Heart right ventricle (tissue), 16 donors: ENCODE measurements at regions not wholly inside any gene's neighbourhood (a gene's known extent, or its start where the extent isn't known, plus 50 kb on each side); places are given as distances from the start of the nearest gene placed in this dataset.

Experiments used
- ATAC-seq, 8 donors: fragments of 200-7000 bp; cut with Tn5 transposase; one replicate each; pipeline ENCODE4 v1.9.1; 2020; ENCODE audit warnings: mild to moderate bottlenecking in 8 of 8, moderate library complexity in 8 of 8, moderate number of reproducible peaks in 1 of 8
- DNase-seq, 2 donors: peaks; one replicate each; pipeline ENCODE4 v3.0.0-alpha.2; 2020
- H3K27ac ChIP-seq, 10 donors: fragments of 200-600 bp; sonication (generic) in 2 of 10; one replicate each; pipeline versions ENCODE4 v1.5.0 to v1.8.0; 2020 to 2022; ENCODE audit warnings: mild to moderate bottlenecking in 3 of 10
- H3K27me3 ChIP-seq, 7 donors: fragments of 200-600 bp; one replicate each; pipeline ENCODE4 v1.8.0; 2021 to 2022; ENCODE audit warnings: mild to moderate bottlenecking in 2 of 7
- H3K36me3 ChIP-seq, 9 donors: fragments of 200-600 bp; sonication (generic) in 1 of 9; one replicate each; pipeline versions ENCODE4 v1.5.0 to v1.8.0; 2020 to 2022; ENCODE audit warnings: mild to moderate bottlenecking in 2 of 9
- H3K4me1 ChIP-seq, 9 donors: fragments of 200-600 bp; sonication (generic) in 1 of 9; one replicate each; pipeline versions ENCODE4 v1.5.0 to v1.8.0; 2020 to 2022; ENCODE audit warnings: mild to moderate bottlenecking in 4 of 9
- H3K4me3 ChIP-seq, 10 donors: fragments of 200-600 bp; sonication (generic) in 2 of 10; one replicate each; pipeline versions ENCODE4 v1.5.0 to v1.8.0; 2020 to 2022; ENCODE audit warnings: mild to moderate bottlenecking in 7 of 10, moderate library complexity in 2 of 10
- H3K9me3 ChIP-seq, 11 donors: fragments of 200-600 bp in 10 of 11; sonication (generic) in 2 of 11; one replicate each; pipeline versions ENCODE4 v1.5.0 to v1.8.0; 2013 to 2022; ENCODE audit warnings: mild to moderate bottlenecking in 2 of 11, control low read depth in 1 of 11, moderate library complexity in 1 of 11
- WGBS, 2 donors: extraction: QIAGEN DNeasy Blood & Tissue Kit; methylation state at CpG; one replicate each; pipeline ENCODE4 v1.1.7; 2013; ENCODE audit warnings: inconsistent platforms in 1 of 2; 5-methylcytosine and 5-hydroxymethylcytosine counted together
- intact Hi-C, 10 donors: fragments of 100-400 bp; cut with DNase I; formaldehyde crosslinking; loops; one replicate each; pipeline versions ENCODE4 v1.11.1 to v1.14.2; 2022
- TF ChIP-seq, protein P1 (sequence below), 9 donors: fragments of 200-600 bp; sonication (generic) in 2 of 9; IDR thresholded peaks; one replicate each; pipeline versions ENCODE4 v1.5.0 to v1.8.0; 2021 to 2022; ENCODE audit warnings: antibody characterized with exemption in 9 of 9, mild to moderate bottlenecking in 5 of 9, moderate library complexity in 1 of 9
- donor health status: Arrhythmogenic right ventricular cardiomyopathy.
- donor health status: ischemic (EF 13 %, LVEDD 7.1; RV severe dilation, severe dysfunction).
- donor health status: healthy with polysubstance abuse.
- donor health status: DM: no; HTN: yes; CAD: no.
- donor health status: DM: no; HTN: no; CAD: no.
- donor health status: ischemic (EF 25% LVEDD 6.9; RV normal size, moderate dysfunction).
- donor health status: ischemic (EF 25% LVEDD 5.7; RV mildly dilated, moderate dysfunction).
- donor health status: healthy.
- donor health status: DM: yes; HTN: yes; CAD: no.
- donor health status: Ischemic cardiomyopathy.
- donor health status: ischemic (EF 35%, LVEDD 5.7; RV mildly dilated, moderate dysfunction).
- donor health status: nonischemic (EF 11% LVEDD 7.7; RV severe dilation, severe dysfunction).
- donor health status: DM: yes; HTN: yes; CAD: no.
- donor health status: PGD.
- donor health status: ischemic (EF 29% LVEDD 5.4; RV normal size, mild dysfunction).
- donor health status: nonischemic (EF 23%, LVEDD 6.1; RV moderate dilation, normal function).

- peaks cover 0 to 32% (median 6%) of the 10 kb centered on the region in 9 donors for H3K4me1 ChIP-seq
- H3K36me3 ChIP-seq: no peaks in the 10 kb centered on the region
- no peak overlapping the region for H3K27ac ChIP-seq
- DNase-seq (no peak), ATAC-seq (no peak)
- intact Hi-C loops: loop anchor here in 1 of 10 donors (5.0 kb wide), 2 partner anchors 265 to 620 kb away; no protein-coding TSS in a partner anchor
- no peak overlapping the region for H3K4me3 ChIP-seq
- WGBS, 2 donors: 70 to 74% methylated on average over 3 of the region's 3 CpGs
- no peaks in the 10 kb centered on the region for H3K9me3 ChIP-seq
- TF ChIP-seq, protein P1, sequence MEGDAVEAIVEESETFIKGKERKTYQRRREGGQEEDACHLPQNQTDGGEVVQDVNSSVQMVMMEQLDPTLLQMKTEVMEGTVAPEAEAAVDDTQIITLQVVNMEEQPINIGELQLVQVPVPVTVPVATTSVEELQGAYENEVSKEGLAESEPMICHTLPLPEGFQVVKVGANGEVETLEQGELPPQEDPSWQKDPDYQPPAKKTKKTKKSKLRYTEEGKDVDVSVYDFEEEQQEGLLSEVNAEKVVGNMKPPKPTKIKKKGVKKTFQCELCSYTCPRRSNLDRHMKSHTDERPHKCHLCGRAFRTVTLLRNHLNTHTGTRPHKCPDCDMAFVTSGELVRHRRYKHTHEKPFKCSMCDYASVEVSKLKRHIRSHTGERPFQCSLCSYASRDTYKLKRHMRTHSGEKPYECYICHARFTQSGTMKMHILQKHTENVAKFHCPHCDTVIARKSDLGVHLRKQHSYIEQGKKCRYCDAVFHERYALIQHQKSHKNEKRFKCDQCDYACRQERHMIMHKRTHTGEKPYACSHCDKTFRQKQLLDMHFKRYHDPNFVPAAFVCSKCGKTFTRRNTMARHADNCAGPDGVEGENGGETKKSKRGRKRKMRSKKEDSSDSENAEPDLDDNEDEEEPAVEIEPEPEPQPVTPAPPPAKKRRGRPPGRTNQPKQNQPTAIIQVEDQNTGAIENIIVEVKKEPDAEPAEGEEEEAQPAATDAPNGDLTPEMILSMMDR (IDR thresholded peaks at IDR 0.05): peak; percentile 37 to 72 (median 63)
- H3K27me3 ChIP-seq: peaks cover 0 to 5% (median 2%) of the 10 kb centered on the region in 7 donors
These were observed 1038.5 kb upstream of the NR2F2 start for GRCh38 chr15:95291898-95292472.

DNA sequence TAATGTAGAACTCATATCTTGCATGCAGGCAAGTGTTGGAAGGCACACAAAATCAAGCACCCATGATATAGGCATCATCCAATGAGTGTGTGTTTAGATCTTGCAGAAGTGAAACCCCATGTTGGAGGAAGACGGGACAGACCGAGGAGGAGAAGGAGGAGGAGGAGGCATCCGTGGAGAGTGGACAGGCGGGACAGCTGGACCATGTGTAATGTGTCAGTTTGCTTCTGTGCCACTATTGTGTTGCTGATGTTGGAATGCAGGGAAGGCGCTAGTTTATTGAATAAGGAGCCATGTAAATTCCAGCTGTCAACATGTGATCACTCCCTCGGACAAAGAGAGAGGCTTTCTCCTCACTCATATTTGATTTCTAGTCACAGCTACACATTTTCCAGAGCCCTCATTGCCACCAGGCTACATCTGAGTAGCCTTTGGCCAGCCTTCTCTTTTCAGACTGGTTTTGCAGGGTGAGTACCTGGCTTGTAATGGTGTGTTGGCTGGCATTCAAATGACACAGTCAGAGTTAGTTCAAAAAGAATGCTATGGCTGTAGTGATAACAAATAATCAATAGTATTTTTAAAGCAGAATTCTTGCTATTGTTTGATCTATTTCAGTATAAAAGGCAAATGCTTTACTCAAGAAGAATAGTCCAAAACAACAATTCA is 1037.6 kb upstream of the NR2F2 start:
- peaks cover 0 to 34% (median 9%) of the 10 kb centered on the region in 9 donors for H3K4me1 ChIP-seq
- TF ChIP-seq, protein P1 (IDR thresholded peaks at IDR 0.05): no peak
- DNase-seq: no peak
- H3K9me3 ChIP-seq: no peaks in the 10 kb centered on the region
- peak overlapping the region in 3 of 10 donors; percentile 1 to 30 (median 2) for H3K4me3 ChIP-seq
- peak overlapping the region in 4 of 10 donors; percentile 19 to 47 (median 24) for H3K27ac ChIP-seq
- H3K27me3 ChIP-seq: peaks cover 0 to 12% (median 5%) of the 10 kb centered on the region in 7 donors
- ATAC-seq: peak in 5 of 8 donors; percentile 18 to 37 (median 31)
- intact Hi-C loops: loop anchor here in 1 of 10 donors (5.0 kb wide), 2 partner anchors 266 to 621 kb away; no protein-coding TSS in a partner anchor
- H3K36me3 ChIP-seq: no peaks in the 10 kb centered on the region
- 43 to 63% methylated on average over 6 of the region's 6 CpGs for WGBS, 2 donors

- H3K4me3 ChIP-seq: no peak overlapping the region
- peak overlapping the region in 4 of 10 donors; percentile 19 to 47 (median 24) for H3K27ac ChIP-seq
- 58 to 65% methylated on average over 6 of the region's 6 CpGs for WGBS, 2 donors
- ATAC-seq (peak in 4 of 8 donors; percentile 14 to 25 (median 18)), DNase-seq (no peak)
- intact Hi-C loops: loop anchor here in 1 of 10 donors (5.0 kb wide), 2 partner anchors 266 to 621 kb away; no protein-coding TSS in a partner anchor
- no peaks in the 10 kb centered on the region for H3K9me3 ChIP-seq
- H3K36me3 ChIP-seq: no peaks in the 10 kb centered on the region
- peaks cover 0 to 12% (median 5%) of the 10 kb centered on the region in 7 donors for H3K27me3 ChIP-seq
- peaks cover 0 to 34% (median 9%) of the 10 kb centered on the region in 9 donors for H3K4me1 ChIP-seq
- TF ChIP-seq, protein P1 (IDR thresholded peaks at IDR 0.05): no peak
These were observed 1037.0 kb upstream of the NR2F2 start for GRCh38 chr15:95293456-95294031.

DNA sequence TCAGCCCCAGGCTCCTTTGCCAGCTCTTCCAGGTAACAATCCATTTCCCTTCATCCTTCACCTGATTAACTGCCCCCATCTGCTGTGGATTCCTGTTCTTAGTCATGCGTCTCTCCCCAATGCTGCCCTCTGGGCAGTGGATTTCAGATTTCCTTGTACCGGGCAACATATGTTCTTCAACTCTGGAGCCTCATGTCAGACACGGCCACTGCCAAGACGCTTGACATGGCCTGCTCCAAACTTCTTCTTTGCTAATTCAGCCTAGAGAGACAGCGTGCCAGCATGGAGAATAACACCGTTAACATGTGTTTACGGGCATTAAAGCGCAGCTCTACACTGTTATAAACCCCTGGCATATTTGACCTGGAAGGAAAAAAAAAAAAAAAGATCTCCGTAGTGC is 1035.1 kb upstream of the NR2F2 start:
- Histone ChIP-seq H3K36me3 (no peaks in the 10 kb centered on the region), H3K9me3 (no peaks in the 10 kb centered on the region), H3K27me3 (peaks cover 0 to 12% (median 7%) of the 10 kb centered on the region in 7 donors), H3K27ac (no peak overlapping the region), H3K4me3 (no peak overlapping the region), H3K4me1 (peaks cover 0 to 30% (median 9%) of the 10 kb centered on the region in 9 donors)
- WGBS, 2 donors: 83 to 84% methylated on average over 9 of the region's 9 CpGs
- intact Hi-C loops: no loop called here
- TF ChIP-seq, protein P1 (IDR thresholded peaks at IDR 0.05): no peak
- ATAC-seq (no peak), DNase-seq (no peak)
